GM19467 (cell line): ENCODE measurements at regions not wholly inside any gene's neighbourhood (a gene's known extent, or its start where the extent isn't known, plus 50 kb on each side); places are given as distances from the start of the nearest gene placed in this dataset.

Experiments
- ATAC-seq: cut with Tn5 transposase; IDR thresholded peaks from one replicate; pipeline ENCODE4 v1.9.1; 2021; ENCODE audit warnings: mild to moderate bottlenecking, moderate library complexity; ENCODE audit not compliant: unreplicated experiment

- ATAC-seq, result no peak
Observed at GRCh38 chr4:124262211-124263179, 450.0 kb downstream of the ANKRD50 start.

GRCh38 chr4:124265701-124266100 is 446.8 kb downstream of the ANKRD50 start:
- no peak for ATAC-seq

- no peak for ATAC-seq
Observed at GRCh38 chr4:124266721-124267120, 445.8 kb downstream of the ANKRD50 start.

- no peak for ATAC-seq
Observed at GRCh38 chr4:124276461-124276860, 436.1 kb downstream of the ANKRD50 start.

- no peak for ATAC-seq
Observed at GRCh38 chr4:124277691-124278090, 434.8 kb downstream of the ANKRD50 start.

GRCh38 chr4:124278477-124278876 is 434.1 kb downstream of the ANKRD50 start:
- no peak for ATAC-seq

- no peak for ATAC-seq
Observed at GRCh38 chr4:124279741-124280140, 432.8 kb downstream of the ANKRD50 start.

GRCh38 chr4:124282301-124282898 is 430.1 kb downstream of the ANKRD50 start:
- no peak for ATAC-seq

GRCh38 chr4:124288706-124289486 is 423.6 kb downstream of the ANKRD50 start:
- ATAC-seq, result no peak

- no peak for ATAC-seq
Observed at GRCh38 chr4:124290678-124291077, 421.9 kb downstream of the ANKRD50 start.

GRCh38 chr4:124295413-124295812 is 417.1 kb downstream of the ANKRD50 start:
- ATAC-seq, result no peak

GRCh38 chr4:124304941-124305340 is 407.6 kb downstream of the ANKRD50 start:
- ATAC-seq, result no peak

- no peak for ATAC-seq
Observed at GRCh38 chr4:124306352-124306751, 406.2 kb downstream of the ANKRD50 start.

- ATAC-seq, result no peak
Observed at GRCh38 chr4:124307143-124307542, 405.4 kb downstream of the ANKRD50 start.

GRCh38 chr4:124318292-124318691 is 394.2 kb downstream of the ANKRD50 start:
- no peak for ATAC-seq

- ATAC-seq, result no peak
Observed at GRCh38 chr4:124321364-124321763, 391.2 kb downstream of the ANKRD50 start.

GRCh38 chr4:124322234-124323065 is 390.1 kb downstream of the ANKRD50 start:
- ATAC-seq, result no peak

- ATAC-seq, result no peak
Observed at GRCh38 chr4:124325690-124326089, 386.8 kb downstream of the ANKRD50 start.

- ATAC-seq, result no peak
Observed at GRCh38 chr4:124329134-124329533, 383.4 kb downstream of the ANKRD50 start.

GRCh38 chr4:124330045-124330444 is 382.5 kb downstream of the ANKRD50 start:
- no peak for ATAC-seq
